ENCODE measurements at regions not wholly inside any gene's neighbourhood (a gene's known extent, or its start where the extent isn't known, plus 50 kb on each side); places are given as distances from the start of the nearest gene placed in this dataset.

DNA sequence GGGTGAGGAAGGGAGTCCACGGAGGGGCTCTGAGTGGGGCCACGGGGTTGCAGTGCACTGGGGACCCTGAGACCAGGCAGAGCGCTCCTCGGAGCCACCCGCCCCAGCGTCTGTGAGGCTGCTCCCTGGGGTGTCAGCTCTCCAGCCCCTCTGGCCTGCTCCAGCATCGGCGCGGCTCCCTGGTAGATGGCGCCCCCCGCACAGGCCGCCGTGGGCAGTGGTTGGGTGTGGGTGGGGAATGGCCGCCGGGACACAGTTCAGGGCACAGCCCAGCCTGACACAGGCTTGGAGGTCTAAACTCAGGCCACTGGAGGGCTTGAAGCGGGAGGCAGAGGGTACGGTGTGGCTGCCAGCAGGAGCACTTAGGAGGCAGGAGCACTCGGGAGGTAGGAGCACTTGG is 222.6 kb upstream of the PPP2R2D start:
- intact Hi-C loops (cut with micrococcal nuclease): no loop called here
- Histone ChIP-seq H3K9ac (replicated peaks; ENCODE audit: extremely low read depth, insufficient read depth, low read length) (no peak overlapping the region), H4K20me1 (replicated peaks; ENCODE audit: control insufficient read depth, extremely low read depth, insufficient read depth, low read length) (no peaks in the 10 kb centered on the region), H2AFZ (ENCODE audit: low read depth, low read length) (no peak overlapping the region), H3K9me1 (replicated peaks; ENCODE audit: control insufficient read depth, extremely low read depth, insufficient read depth, low read length) (no peaks in the 10 kb centered on the region), H3K4me1 (ENCODE audit: control insufficient read depth, extremely low read depth, insufficient read depth, low read length) (no peaks in the 10 kb centered on the region), H3K79me2 (ENCODE audit: control insufficient read depth, insufficient read depth, low read length) (no peaks in the 10 kb centered on the region), H3K27ac (ENCODE audit: insufficient read depth, low read depth, low read length) (no peak overlapping the region), H3K9me3 (replicated peaks; ENCODE audit: control insufficient read depth, insufficient read depth, low read length) (peaks cover 5% of the 10 kb centered on the region), H3K4me2 (ENCODE audit: insufficient read depth, low read length) (no peak overlapping the region), H3K4me3 (replicated peaks in 1 of 3; ENCODE audit: insufficient read depth in 1 of 3, low read depth in 1 of 3, low read length in 3 of 3) (no peak overlapping the region), H3K27me3 (ENCODE audit: control insufficient read depth in 2 of 2, insufficient read depth in 2 of 2, low read length in 2 of 2) (no peaks in the 10 kb centered on the region), H3K36me3 (ENCODE audit: control insufficient read depth in 2 of 2, extremely low read depth in 1 of 2, insufficient read depth in 2 of 2, low read length in 2 of 2) (no peaks in the 10 kb centered on the region)
- no peak for FAIRE-seq
- ChIA-PET POLR2A (no interaction called here), CTCF (no interaction called here)
- no TSS peak for BruUV-seq (replicated peaks)
- DNase-seq (ENCODE audit: low read depth, low spot score): no peak
- TF ChIP-seq, protein P1, sequence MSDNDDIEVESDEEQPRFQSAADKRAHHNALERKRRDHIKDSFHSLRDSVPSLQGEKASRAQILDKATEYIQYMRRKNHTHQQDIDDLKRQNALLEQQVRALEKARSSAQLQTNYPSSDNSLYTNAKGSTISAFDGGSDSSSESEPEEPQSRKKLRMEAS (IDR thresholded peaks at IDR 0.05; ENCODE audit: insufficient read depth, insufficient read length): no peak
- TF ChIP-seq EZH2 (IDR thresholded peaks at IDR 0.05; ENCODE audit: borderline replicate concordance, low read depth, low read length, severe bottlenecking): no peak
- TF ChIP-seq POLR2A (IDR thresholded peaks at IDR 0.05; ENCODE audit: low read depth, low read length): no peak
- no peak for TF ChIP-seq MYC (IDR thresholded peaks at IDR 0.05; ENCODE audit: low read depth, low read length)
- TF ChIP-seq, protein P2, sequence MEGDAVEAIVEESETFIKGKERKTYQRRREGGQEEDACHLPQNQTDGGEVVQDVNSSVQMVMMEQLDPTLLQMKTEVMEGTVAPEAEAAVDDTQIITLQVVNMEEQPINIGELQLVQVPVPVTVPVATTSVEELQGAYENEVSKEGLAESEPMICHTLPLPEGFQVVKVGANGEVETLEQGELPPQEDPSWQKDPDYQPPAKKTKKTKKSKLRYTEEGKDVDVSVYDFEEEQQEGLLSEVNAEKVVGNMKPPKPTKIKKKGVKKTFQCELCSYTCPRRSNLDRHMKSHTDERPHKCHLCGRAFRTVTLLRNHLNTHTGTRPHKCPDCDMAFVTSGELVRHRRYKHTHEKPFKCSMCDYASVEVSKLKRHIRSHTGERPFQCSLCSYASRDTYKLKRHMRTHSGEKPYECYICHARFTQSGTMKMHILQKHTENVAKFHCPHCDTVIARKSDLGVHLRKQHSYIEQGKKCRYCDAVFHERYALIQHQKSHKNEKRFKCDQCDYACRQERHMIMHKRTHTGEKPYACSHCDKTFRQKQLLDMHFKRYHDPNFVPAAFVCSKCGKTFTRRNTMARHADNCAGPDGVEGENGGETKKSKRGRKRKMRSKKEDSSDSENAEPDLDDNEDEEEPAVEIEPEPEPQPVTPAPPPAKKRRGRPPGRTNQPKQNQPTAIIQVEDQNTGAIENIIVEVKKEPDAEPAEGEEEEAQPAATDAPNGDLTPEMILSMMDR (IDR thresholded peaks at IDR 0.05; ENCODE audit: extremely low read depth in 1 of 2, insufficient read depth in 1 of 2, low read depth in 1 of 2, low read length in 2 of 2): no peak
- TF ChIP-seq POLR2AphosphoS5 (IDR thresholded peaks at IDR 0.05; ENCODE audit: insufficient read depth, low read depth, low read length): no peak
- dilution Hi-C loops (cut with MboI; ENCODE audit: extremely low pct_ligation_motif_present, low sequenced_read_pairs): no loop called here

DNA sequence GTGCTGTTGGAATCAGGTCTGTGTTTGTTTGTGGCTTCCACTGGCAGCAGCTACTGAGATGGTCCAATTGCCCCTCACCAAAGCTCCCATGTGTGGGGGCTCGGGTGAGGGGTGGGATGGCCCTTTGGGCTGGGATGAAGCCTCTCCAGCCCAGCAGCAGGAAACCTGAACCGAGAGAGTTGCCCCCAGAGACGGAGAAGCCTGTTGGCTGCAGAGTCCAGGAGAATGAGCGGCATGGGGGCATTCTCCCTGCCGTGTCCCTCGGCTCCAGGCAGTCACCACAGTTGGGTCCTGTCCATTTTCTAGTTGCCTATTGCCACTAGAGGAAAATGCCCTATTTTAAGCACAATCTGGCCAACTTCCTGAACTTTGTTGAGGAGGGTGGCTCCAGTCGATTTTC is 222.2 kb upstream of the PPP2R2D start:
- H3K4me1 ChIP-seq (ENCODE audit: control insufficient read depth, extremely low read depth, insufficient read depth, low read length): no peaks in the 10 kb centered on the region
- POLR2A ChIA-PET: no interaction called here
- no peak overlapping the region for H2AFZ ChIP-seq (ENCODE audit: low read depth, low read length)
- H3K36me3 ChIP-seq (ENCODE audit: control insufficient read depth in 2 of 2, extremely low read depth in 1 of 2, insufficient read depth in 2 of 2, low read length in 2 of 2): no peaks in the 10 kb centered on the region
- no peak overlapping the region for H3K27ac ChIP-seq (ENCODE audit: insufficient read depth, low read depth, low read length)
- no peak for FAIRE-seq
- intact Hi-C loops (cut with micrococcal nuclease): no loop called here
- H3K9me3 ChIP-seq (replicated peaks; ENCODE audit: control insufficient read depth, insufficient read depth, low read length): peaks cover 7% of the 10 kb centered on the region
- no peak overlapping the region for H3K4me2 ChIP-seq (ENCODE audit: insufficient read depth, low read length)
- H3K9ac ChIP-seq (replicated peaks; ENCODE audit: extremely low read depth, insufficient read depth, low read length): no peak overlapping the region
- no peaks in the 10 kb centered on the region for H3K9me1 ChIP-seq (replicated peaks; ENCODE audit: control insufficient read depth, extremely low read depth, insufficient read depth, low read length)
- H3K79me2 ChIP-seq (ENCODE audit: control insufficient read depth, insufficient read depth, low read length): no peaks in the 10 kb centered on the region
- no peaks in the 10 kb centered on the region for H4K20me1 ChIP-seq (replicated peaks; ENCODE audit: control insufficient read depth, extremely low read depth, insufficient read depth, low read length)
- CTCF ChIA-PET: no interaction called here
- no peak overlapping the region for H3K4me3 ChIP-seq (replicated peaks in 1 of 3; ENCODE audit: insufficient read depth in 1 of 3, low read depth in 1 of 3, low read length in 3 of 3)
- TF ChIP-seq POLR2A (IDR thresholded peaks at IDR 0.05; ENCODE audit: low read depth, low read length) (no peak), JUN (IDR thresholded peaks at IDR 0.05; ENCODE audit: borderline replicate concordance, insufficient read depth, insufficient read length, low read depth) (no peak), GATA2 (IDR thresholded peaks at IDR 0.05; ENCODE audit: insufficient read depth, insufficient read length, low read depth, low read length) (no peak), MYC (IDR thresholded peaks at IDR 0.05; ENCODE audit: low read depth, low read length) (no peak), POLR2AphosphoS5 (IDR thresholded peaks at IDR 0.05; ENCODE audit: insufficient read depth, low read depth, low read length) (no peak), FOS (IDR thresholded peaks at IDR 0.05; ENCODE audit: borderline replicate concordance, insufficient read depth, low read length) (no peak), EZH2 (IDR thresholded peaks at IDR 0.05; ENCODE audit: borderline replicate concordance, low read depth, low read length, severe bottlenecking) (no peak)
- TF ChIP-seq, protein P1 (IDR thresholded peaks at IDR 0.05; ENCODE audit: insufficient read depth, insufficient read length): no peak
- TF ChIP-seq, protein P2 (IDR thresholded peaks at IDR 0.05; ENCODE audit: extremely low read depth in 1 of 2, insufficient read depth in 1 of 2, low read depth in 1 of 2, low read length in 2 of 2): no peak
- DNase-seq (ENCODE audit: low read depth, low spot score): no peak
- dilution Hi-C loops (cut with MboI; ENCODE audit: extremely low pct_ligation_motif_present, low sequenced_read_pairs): no loop called here
- BruUV-seq (replicated peaks): no TSS peak
- no peaks in the 10 kb centered on the region for H3K27me3 ChIP-seq (ENCODE audit: control insufficient read depth in 2 of 2, insufficient read depth in 2 of 2, low read length in 2 of 2)
